GM18873 (cell line): ENCODE measurements at regions not wholly inside any gene's neighbourhood (a gene's known extent, or its start where the extent isn't known, plus 50 kb on each side); places are given as distances from the start of the nearest gene placed in this dataset.

ENCODE experiments used
- ATAC-seq: cut with Tn5 transposase; IDR thresholded peaks from one replicate; pipeline ENCODE4 v1.9.1; 2021; ENCODE audit warnings: mild to moderate bottlenecking, moderate library complexity, moderate number of reproducible peaks; ENCODE audit not compliant: unreplicated experiment, low FRiP score

GRCh38 chr9:19967888-19968459 is 179.1 kb upstream of the SLC24A2 start:
- ATAC-seq, result no peak

- ATAC-seq, result no peak
These were observed 178.5 kb upstream of the SLC24A2 start for GRCh38 chr9:19967216-19967887.

GRCh38 chr9:19965336-19965735 is 176.5 kb upstream of the SLC24A2 start:
- ATAC-seq, result no peak

- no peak for ATAC-seq
These were observed 159.2 kb upstream of the SLC24A2 start for GRCh38 chr9:19947996-19948395.

GRCh38 chr9:19946441-19947109 is 157.7 kb upstream of the SLC24A2 start:
- peak; percentile 79 for ATAC-seq

- ATAC-seq, result no peak
These were observed 153.0 kb upstream of the SLC24A2 start for GRCh38 chr9:19941874-19942273.

GRCh38 chr9:19940811-19941535 is 152.1 kb upstream of the SLC24A2 start:
- ATAC-seq, result no peak

- no peak for ATAC-seq
These were observed 151.0 kb upstream of the SLC24A2 start for GRCh38 chr9:19939734-19940278.

- ATAC-seq, result no peak
These were observed 150.3 kb upstream of the SLC24A2 start for GRCh38 chr9:19938990-19939733.

- ATAC-seq, result no peak
These were observed 148.3 kb upstream of the SLC24A2 start for GRCh38 chr9:19937121-19937520.

GRCh38 chr9:19936598-19936997 is 147.8 kb upstream of the SLC24A2 start:
- no peak for ATAC-seq

GRCh38 chr9:19935422-19935821 is 146.6 kb upstream of the SLC24A2 start:
- ATAC-seq, result no peak

GRCh38 chr9:19934301-19934871 is 145.5 kb upstream of the SLC24A2 start:
- ATAC-seq, result no peak

GRCh38 chr9:19931098-19931890 is 142.5 kb upstream of the SLC24A2 start:
- ATAC-seq, result no peak

- no peak for ATAC-seq
These were observed 138.7 kb upstream of the SLC24A2 start for GRCh38 chr9:19927560-19927959.

- ATAC-seq, result no peak
These were observed 137.9 kb upstream of the SLC24A2 start for GRCh38 chr9:19926774-19927173.

GRCh38 chr9:19925674-19926503 is 137.1 kb upstream of the SLC24A2 start:
- ATAC-seq, result peak; percentile 90

GRCh38 chr9:19924080-19924479 is 135.2 kb upstream of the SLC24A2 start:
- no peak for ATAC-seq
